Prostate gland (tissue), 2 donors: ENCODE measurements at regions not wholly inside any gene's neighbourhood (a gene's known extent, or its start where the extent isn't known, plus 50 kb on each side); places are given as distances from the start of the nearest gene placed in this dataset.

Source experiments
- DNase-seq: peaks from one replicate; pipeline ENCODE4 v3.0.0-alpha.2; 2019; ENCODE audit warnings: low spot score
- H3K27ac ChIP-seq, 2 donors: fragments of 200-600 bp; sonication (generic); 2 replicates each; pipeline ENCODE4 v1.5.1; 2017 to 2019
- H3K27me3 ChIP-seq: fragments of 200-600 bp; sonication (generic); replicated peaks from 2 replicates; pipeline ENCODE4 v1.5.1; 2019; ENCODE audit not compliant: insufficient read depth
- H3K36me3 ChIP-seq, 2 donors: fragments of 200-600 bp; sonication (generic); 1 replicate in 1 of 2; 2 replicates in 1 of 2; pipeline versions ENCODE4 v1.5.1 to v1.8.1; 2017 to 2019
- H3K4me1 ChIP-seq: fragments of 200-600 bp; sonication (generic); replicated peaks from 2 replicates; pipeline ENCODE4 v1.5.1; 2019
- H3K4me3 ChIP-seq, 2 donors: fragments of 200-600 bp; sonication (generic); 2 replicates each; pipeline ENCODE4 v1.5.1; 2017 to 2019
- H3K9me3 ChIP-seq: fragments of 200-600 bp; sonication (generic); 2 replicates; pipeline ENCODE4 v1.5.1; 2017
- POLR2A ChIP-seq: fragments of 450-650 bp; IDR thresholded peaks from one replicate; pipeline ENCODE4 v1.6.1; 2016; ENCODE audit warnings: antibody characterized with exemption, mild to moderate bottlenecking
- POLR2AphosphoS5 ChIP-seq: sonication (generic); formaldehyde crosslinking; IDR thresholded peaks from one replicate; pipeline ENCODE4 v1.6.1; 2017; ENCODE audit warnings: antibody characterized with exemption
- WGBS: methylation state at CpG from one replicate; pipeline ENCODE4 v1.1.5; 2018; 5-methylcytosine and 5-hydroxymethylcytosine counted together
- intact Hi-C: fragments of 100-400 bp; cut with DNase I; formaldehyde crosslinking; loops from one replicate; pipeline ENCODE4 v1.14.2; 2022
- TF ChIP-seq, protein P1 (sequence below), 4 experiments: fragments of 200-600 bp in 2 of 4; fragments of 450-650 bp in 2 of 4; sonication (generic) in 2 of 4; IDR thresholded peaks; 1 replicate in 3 of 4; 2 replicates in 1 of 4; pipeline ENCODE4 v1.5.1; 2016 to 2019; ENCODE audit warnings: antibody characterized with exemption in 4 of 4, mild to moderate bottlenecking in 2 of 4, moderate library complexity in 2 of 4

GRCh38 chr22:48738204-48738980 is 1089.3 kb downstream of the BRD1 start:
- 84% methylated on average over 20 of the region's 20 CpGs for WGBS

GRCh38 chr22:48737461-48738203 is 1090.0 kb downstream of the BRD1 start:
- Histone ChIP-seq H3K27me3 (no peaks in the 10 kb centered on the region), H3K4me3 (no peak overlapping the region), H3K27ac (no peak overlapping the region), H3K36me3 (no peaks in the 10 kb centered on the region), H3K9me3 (no peaks in the 10 kb centered on the region), H3K4me1 (no peaks in the 10 kb centered on the region)
- intact Hi-C loops: no loop called here
- WGBS: 86% methylated on average over 22 of the region's 22 CpGs
- TF ChIP-seq, protein P1, sequence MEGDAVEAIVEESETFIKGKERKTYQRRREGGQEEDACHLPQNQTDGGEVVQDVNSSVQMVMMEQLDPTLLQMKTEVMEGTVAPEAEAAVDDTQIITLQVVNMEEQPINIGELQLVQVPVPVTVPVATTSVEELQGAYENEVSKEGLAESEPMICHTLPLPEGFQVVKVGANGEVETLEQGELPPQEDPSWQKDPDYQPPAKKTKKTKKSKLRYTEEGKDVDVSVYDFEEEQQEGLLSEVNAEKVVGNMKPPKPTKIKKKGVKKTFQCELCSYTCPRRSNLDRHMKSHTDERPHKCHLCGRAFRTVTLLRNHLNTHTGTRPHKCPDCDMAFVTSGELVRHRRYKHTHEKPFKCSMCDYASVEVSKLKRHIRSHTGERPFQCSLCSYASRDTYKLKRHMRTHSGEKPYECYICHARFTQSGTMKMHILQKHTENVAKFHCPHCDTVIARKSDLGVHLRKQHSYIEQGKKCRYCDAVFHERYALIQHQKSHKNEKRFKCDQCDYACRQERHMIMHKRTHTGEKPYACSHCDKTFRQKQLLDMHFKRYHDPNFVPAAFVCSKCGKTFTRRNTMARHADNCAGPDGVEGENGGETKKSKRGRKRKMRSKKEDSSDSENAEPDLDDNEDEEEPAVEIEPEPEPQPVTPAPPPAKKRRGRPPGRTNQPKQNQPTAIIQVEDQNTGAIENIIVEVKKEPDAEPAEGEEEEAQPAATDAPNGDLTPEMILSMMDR (IDR thresholded peaks at IDR 0.05): no peak
- TF ChIP-seq POLR2A: no peak
- TF ChIP-seq POLR2AphosphoS5: no peak
- DNase-seq: no peak

More at GRCh38 chr22:48738204-48738980, 1089.3 kb downstream of the BRD1 start:
- Histone ChIP-seq H3K9me3 (no peaks in the 10 kb centered on the region), H3K4me1 (no peaks in the 10 kb centered on the region), H3K27ac (no peak overlapping the region), H3K4me3 (no peak overlapping the region), H3K36me3 (no peaks in the 10 kb centered on the region), H3K27me3 (no peaks in the 10 kb centered on the region)
- DNase-seq: no peak
- TF ChIP-seq, protein P1 (IDR thresholded peaks at IDR 0.05): no peak
- no peak for TF ChIP-seq POLR2AphosphoS5
- TF ChIP-seq POLR2A: no peak
- intact Hi-C loops: no loop called here

GRCh38 chr22:48736593-48737460 is 1090.8 kb downstream of the BRD1 start:
- intact Hi-C loops: no loop called here
- no peaks in the 10 kb centered on the region for H3K9me3 ChIP-seq
- no peak overlapping the region for H3K27ac ChIP-seq
- H3K4me3 ChIP-seq: no peak overlapping the region
- WGBS: 84% methylated on average over 29 of the region's 29 CpGs
- TF ChIP-seq, protein P1 (IDR thresholded peaks at IDR 0.05): no peak
- TF ChIP-seq POLR2AphosphoS5: no peak
- no peak for TF ChIP-seq POLR2A
- no peaks in the 10 kb centered on the region for H3K4me1 ChIP-seq
- no peaks in the 10 kb centered on the region for H3K36me3 ChIP-seq
- no peaks in the 10 kb centered on the region for H3K27me3 ChIP-seq
- DNase-seq: no peak

DNA sequence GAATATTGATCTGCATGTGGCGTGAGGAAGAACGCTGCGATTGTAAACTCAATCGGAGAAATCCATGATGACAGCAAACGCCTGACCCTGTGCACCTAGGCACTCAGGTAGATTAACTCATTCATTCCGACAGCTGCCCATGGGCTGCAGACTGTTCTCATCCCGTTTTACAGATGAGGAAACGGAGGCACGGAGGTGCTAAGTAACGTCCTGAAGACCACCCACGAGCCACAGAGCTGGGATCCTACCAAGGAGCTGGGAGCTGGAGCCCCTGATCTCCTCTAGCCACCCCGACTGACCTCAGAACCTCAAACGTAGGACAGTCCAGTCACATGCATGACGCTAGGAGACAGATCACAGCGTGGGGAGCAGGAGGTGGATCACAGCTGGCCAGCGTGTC is 1092.7 kb downstream of the BRD1 start:
- Histone ChIP-seq H3K4me3 (no peak overlapping the region), H3K27ac (no peak overlapping the region), H3K9me3 (no peaks in the 10 kb centered on the region), H3K4me1 (no peaks in the 10 kb centered on the region), H3K27me3 (no peaks in the 10 kb centered on the region), H3K36me3 (no peaks in the 10 kb centered on the region)
- WGBS: 90% methylated on average over 16 of the region's 16 CpGs
- no peak for DNase-seq
- intact Hi-C loops: no loop called here
- TF ChIP-seq POLR2AphosphoS5 (no peak), POLR2A (no peak)
- TF ChIP-seq, protein P1 (IDR thresholded peaks at IDR 0.05): no peak
